HG03378 (cell line): ENCODE measurements at regions not wholly inside any gene's neighbourhood (a gene's known extent, or its start where the extent isn't known, plus 50 kb on each side); places are given as distances from the start of the nearest gene placed in this dataset.
"Not testable (repeated sequence)": the region's sequence is repeated elsewhere in the genome, so short reads cannot be mapped to it uniquely, and the experiment has no call there.

Source experiments
- ATAC-seq: cut with Tn5 transposase; IDR thresholded peaks from one replicate; pipeline ENCODE4 v1.9.1; 2021; ENCODE audit warnings: mild to moderate bottlenecking, moderate library complexity; ENCODE audit not compliant: unreplicated experiment

DNA sequence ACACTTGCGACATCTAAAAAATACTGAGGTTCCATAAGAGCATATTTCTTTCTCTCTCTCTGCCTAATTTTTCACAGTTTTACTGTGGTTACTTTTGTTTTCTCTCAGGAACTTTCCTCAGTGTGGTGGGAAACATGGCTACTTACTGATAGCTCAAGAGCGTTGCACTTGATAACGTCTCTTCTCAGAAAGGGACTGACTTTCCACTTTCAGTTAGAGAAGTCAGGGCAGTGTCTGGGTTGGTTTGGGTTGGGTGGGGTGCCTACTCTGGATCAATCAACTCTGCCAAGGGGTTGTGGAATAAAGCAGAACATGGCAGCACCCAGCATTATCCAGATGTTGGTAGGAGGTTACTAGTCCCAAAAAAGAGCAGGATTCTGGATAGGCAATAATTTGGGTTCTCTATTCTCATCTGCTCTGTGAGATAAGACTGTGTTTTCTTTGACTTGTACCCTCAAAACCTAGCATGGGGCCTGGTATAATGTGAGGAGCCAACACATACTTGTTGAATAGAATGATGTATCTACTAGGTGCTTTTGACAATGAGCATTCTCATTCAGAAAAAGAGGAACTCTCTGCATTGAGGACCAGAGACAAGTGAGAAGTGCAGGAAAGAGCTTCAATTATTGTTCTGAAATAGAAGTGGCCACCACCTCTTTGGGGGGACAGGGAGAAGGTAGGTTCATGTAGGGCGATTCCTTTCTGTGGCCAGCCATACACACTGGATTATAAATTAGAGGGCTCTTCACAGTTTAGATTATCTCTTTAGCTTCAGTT, 315.7 kb downstream of the REEP3 start:
- ATAC-seq = no peak

DNA sequence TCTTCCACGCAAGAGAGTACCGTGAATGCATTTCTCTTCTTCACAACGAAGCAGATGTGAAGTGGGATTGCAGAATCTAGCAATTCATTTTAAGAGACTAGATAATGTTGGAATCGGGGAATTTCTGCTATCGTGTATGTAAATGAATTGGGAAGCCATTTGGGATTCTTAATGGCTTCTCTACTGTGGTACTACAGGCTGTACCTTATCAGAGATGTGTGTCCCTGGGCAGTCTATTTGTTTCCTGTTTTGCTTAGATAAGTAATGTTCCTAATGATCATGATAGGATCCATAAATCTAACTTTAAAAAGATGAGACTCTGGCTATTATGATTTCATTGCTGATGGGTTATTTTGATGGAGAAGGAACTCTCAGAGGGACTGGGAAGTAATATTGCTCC, 320.6 kb downstream of the REEP3 start:
- ATAC-seq = no peak

DNA sequence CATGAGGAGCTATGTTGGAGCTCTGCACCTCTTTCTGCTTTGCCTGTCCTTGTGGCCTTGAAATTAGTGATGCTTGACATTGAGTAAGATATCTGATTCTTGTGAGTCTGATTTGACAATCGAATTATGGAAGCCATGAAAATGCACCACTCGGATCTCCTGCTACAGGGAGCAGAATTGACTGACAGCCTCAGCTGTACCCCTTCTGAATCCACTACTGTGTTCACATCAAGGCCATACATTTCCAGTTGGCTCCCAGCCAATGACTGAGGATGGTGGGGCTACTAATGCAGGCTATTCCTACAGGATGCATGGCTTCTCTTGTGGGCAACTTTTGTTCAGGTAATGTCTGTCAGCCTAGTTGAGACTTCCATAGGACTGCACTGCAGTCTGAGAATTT, 321.9 kb downstream of the REEP3 start:
- no peak for ATAC-seq

- not testable (repeated sequence) for ATAC-seq
These were observed 327.7 kb downstream of the REEP3 start for GRCh38 chr10:63848871-63849270.

DNA sequence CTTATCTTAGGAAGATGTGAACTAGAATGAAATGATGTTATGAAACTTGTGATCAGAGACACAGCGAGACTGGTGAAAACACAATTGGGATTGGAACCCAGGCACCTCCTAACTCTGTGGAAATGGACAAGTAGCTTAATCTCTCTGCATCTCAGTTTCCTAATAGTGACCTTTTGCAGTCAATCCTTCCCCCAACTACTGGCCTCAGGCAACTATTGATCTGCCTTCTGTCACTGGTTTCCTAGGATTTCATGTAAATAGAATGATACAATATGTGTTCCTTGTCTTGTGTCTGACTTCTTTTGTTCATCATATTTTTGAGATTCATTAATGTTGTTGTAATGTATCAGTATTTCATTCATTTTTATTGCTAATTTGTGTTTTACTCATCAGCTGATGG, 341.7 kb downstream of the REEP3 start:
- ATAC-seq = no peak

- no peak for ATAC-seq
These were observed 344.0 kb downstream of the REEP3 start for GRCh38 chr10:63865210-63865609.

- ATAC-seq = peak; percentile 84
These were observed 345.0 kb downstream of the REEP3 start for GRCh38 chr10:63866075-63866746.

DNA sequence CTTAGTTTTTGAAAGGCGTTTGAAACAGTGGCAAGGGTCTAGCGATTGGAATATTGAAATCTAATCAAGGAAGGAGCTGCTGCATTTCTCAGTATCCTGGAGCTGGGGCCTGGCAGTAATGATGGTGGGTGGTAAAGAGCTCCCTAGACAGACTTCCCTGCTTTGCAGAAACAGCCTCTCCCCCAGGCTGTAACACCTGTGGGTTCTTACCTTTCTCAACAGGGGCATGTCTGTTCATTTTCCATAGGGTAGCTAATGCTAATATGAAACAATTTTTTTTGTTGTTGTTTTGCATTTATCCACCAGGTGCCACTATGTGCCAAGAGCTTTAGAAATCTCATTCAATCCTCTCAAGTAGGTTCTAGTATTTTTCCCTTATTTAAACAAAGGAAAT, 345.5 kb downstream of the REEP3 start:
- ATAC-seq = peak; percentile 65

DNA sequence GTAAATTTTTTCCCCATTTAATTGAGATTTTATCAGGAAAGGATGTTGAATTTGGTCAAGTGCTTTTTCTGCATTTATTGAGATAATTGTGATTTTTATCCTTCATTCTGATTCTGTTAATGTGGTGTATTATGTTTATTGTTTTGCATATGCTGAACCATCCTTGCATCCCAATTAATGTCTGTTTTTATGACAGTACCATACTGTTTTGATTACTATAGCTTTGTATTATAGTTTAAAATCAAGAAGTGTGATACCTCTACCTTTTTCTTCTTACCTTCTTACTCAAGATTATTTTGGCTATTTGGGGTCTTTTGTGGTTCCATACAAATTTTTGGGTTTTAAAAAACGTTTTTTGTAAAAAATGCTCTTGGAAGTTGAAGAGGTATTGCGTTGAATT, 357.2 kb downstream of the REEP3 start:
- no peak for ATAC-seq

DNA sequence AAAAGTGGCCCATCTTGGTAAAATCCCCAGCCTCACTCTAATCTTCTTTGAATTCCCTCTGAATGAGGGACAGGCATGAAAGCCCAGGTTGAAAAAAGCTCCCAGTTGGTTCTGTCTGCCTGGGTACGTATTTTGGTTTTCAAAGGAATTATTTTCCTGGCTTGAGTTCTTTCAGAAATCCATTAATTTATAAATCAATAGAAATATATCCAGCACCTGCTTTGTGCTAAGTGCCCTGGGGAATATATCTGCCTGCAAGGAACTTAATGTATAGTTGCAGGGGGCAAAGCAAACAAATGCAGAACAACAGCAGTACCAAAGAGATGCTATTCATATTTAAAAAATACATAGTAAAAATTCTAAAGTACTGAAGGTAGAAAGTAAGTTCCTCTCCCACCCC, 362.7 kb downstream of the REEP3 start:
- ATAC-seq = no peak

- ATAC-seq = no peak
These were observed 363.2 kb downstream of the REEP3 start for GRCh38 chr10:63884426-63884825.

DNA sequence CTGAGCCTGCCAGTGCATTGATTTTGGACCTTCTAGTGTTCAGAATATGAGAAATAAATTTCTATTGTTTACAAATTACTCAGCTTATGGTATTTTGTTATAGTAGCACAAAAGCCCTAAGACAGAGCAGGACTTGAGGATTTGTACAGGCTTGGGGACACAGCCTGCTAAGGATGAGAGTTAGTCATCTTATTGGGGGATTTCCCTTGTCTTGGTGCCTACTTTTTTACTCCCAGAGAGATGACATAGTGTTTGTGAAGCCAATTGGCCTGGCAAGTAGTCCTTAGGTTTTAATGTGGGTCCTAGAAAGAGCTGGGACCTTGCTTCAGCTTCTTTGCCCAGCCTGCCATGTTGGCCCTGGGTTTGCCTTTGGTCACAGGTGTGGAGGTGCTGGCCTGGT, 364.0 kb downstream of the REEP3 start:
- no peak for ATAC-seq

GRCh38 chr10:63886281-63887022, 365.3 kb downstream of the REEP3 start:
- ATAC-seq = no peak

DNA sequence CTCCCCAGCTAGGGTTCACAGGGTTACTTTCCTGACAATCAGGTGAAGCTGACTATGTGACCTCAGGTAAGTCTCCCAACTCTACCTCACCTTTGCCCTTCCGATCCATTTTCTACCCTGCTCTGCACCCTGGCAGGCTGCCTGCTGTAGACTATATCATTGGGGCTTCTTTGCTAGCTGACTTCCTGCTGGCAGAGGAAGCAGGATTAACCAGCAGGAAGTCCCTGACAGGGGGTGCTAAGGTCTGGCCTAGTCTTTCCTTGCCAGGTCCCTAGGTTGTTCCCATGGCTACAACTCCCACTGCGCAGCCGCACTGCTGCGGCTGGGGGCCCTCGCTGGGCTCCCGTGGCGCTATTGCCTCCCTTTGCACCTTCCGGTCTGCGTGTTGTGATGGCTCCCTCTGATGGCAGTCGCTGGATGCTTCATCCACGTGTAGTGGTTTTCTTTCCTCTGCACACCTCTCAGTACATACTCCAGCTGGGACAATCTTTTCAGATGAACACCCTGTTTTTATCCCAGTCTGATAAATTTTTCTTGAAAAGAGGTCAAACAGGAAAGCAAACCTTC, 365.9 kb downstream of the REEP3 start:
- no peak for ATAC-seq

DNA sequence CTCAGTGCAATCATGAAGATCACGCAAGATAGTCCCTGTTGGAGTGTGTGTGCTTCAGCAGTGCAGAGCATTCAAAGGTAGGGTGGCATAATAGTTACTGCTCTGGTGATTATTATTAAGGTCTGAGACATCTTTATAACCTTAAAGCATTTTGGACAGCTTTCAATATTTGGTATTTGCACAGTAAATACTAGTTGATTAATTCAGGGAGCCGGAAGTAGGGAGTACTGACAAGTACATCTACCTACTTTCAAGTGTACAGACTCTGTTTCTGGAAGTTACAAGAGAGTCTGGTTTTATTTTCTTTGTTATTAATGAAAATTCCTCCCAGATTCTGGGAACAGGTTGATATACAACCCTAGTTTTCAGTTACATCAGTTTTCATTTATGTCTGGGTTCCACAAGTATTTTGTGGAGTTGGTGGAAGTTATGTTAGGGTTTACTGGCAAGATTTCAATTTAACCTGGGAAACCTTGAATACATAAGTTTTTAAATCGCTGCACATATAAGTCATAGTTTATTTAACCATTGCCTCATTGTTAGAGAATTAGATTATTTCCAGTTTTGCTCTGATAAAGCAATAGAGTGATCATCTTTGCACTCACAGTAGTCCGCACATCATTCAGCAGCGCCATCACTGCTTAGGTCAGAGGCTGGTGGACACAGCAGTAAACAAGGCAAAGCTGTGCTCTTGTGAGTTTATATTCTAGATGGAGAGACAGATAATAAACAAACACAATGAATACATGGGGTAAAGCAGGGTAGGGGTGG, 366.6 kb downstream of the REEP3 start:
- ATAC-seq = no peak

- ATAC-seq = no peak
These were observed 368.6 kb downstream of the REEP3 start for GRCh38 chr10:63889803-63890202.

GRCh38 chr10:63896992-63897391, 375.8 kb downstream of the REEP3 start:
- no peak for ATAC-seq

DNA sequence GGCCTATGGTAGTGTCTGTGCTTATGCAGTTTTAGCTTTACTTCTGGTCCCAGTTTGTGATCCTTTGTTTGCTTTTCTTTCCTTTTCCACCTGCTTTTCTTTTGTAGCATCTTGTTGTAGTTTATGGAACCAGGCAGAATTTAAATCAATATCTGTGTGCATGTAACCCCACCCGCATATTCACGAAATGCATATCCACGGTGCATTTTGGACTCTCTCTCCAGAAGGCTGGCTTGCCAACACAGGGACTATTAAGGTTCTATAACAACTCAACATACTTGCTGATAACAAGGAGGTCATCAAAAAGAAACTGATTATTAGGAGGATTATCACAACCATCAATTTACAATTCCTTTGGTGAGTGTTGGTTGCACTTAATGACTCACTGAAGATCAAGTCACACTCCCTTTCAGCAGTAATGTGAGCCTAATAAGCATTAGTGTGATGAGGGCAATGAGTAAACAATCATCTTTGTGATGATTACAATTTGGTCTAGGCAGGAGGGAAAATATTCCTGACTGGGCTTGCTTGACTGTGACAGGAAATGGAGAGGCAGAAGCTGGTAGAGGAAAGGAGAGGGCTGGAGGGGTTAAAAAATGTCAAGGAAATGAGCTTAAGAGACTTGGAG, 378.6 kb downstream of the REEP3 start:
- no peak for ATAC-seq

GRCh38 chr10:63901228-63901627, 380.0 kb downstream of the REEP3 start:
- ATAC-seq = no peak

DNA sequence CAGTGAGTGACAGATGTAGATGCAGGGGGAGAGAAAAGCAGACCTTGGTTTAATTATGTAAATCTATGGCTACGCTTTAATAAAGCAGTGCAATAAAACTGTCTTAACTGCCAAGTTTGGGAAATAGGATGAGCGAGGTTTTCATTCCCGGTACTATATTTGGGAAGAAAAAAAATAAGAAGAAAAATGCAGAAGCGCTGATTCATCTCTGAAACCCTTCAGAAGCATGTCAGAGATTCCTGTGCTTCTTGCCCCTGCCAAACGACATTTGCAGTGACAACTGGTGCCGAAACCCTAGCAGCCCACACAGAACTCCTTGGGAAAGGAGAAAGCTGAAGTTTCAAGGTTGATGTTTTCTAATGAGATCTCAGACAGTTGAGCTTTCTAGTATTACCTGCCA, 380.7 kb downstream of the REEP3 start:
- no peak for ATAC-seq
